OCI-LY7 (cell line): ENCODE measurements at regions not wholly inside any gene's neighbourhood (a gene's known extent, or its start where the extent isn't known, plus 50 kb on each side); places are given as distances from the start of the nearest gene placed in this dataset.

ENCODE experiments used
- BruUV-seq: library from RNA; stranded (reverse); fragments of 400-500 nt; replicated peaks from 2 replicates; lab custom pipeline; 2021; lab: Mats Ljungman, UMichigan
- CTCF ChIA-PET: fragments of 300-600 bp; sonication (Branson Sonifier 250); formaldehyde crosslinking; loops from one replicate; lab custom pipeline; 2022; ENCODE audit warnings: antibody characterized with exemption; ENCODE audit not compliant: unreplicated experiment; lab: Charles Lee
- POLR2A ChIA-PET: fragments of 300-600 bp; sonication (Branson Sonifier 250); formaldehyde crosslinking; loops from one replicate; lab custom pipeline; 2022; ENCODE audit warnings: antibody characterized with exemption; lab: Charles Lee
- DNase-seq: peaks from one replicate; pipeline ENCODE4 v3.0.0-alpha.2; 2015; ENCODE audit warnings: low spot score
- H2AFZ ChIP-seq: fragments of 200-600 bp; sonication (generic), shearing (Covaris generic); 2 replicates; pipeline ENCODE4 v1.6.1; 2014; ENCODE audit warnings: mild to moderate bottlenecking, antibody characterized with exemption, low read length, moderate library complexity
- H3K27ac ChIP-seq: fragments of 200-600 bp; sonication (generic); 2 replicates; pipeline ENCODE4 v1.5.1; 2014; ENCODE audit warnings: mixed run types, low read depth, mild to moderate bottlenecking, moderate library complexity, low read length, inconsistent platforms; ENCODE audit not compliant: poor library complexity, severe bottlenecking
- H3K36me3 ChIP-seq: fragments of 200-600 bp; sonication (generic); 2 replicates; pipeline ENCODE4 v1.6.1; 2014; ENCODE audit warnings: mild to moderate bottlenecking, antibody characterized with exemption, low read length, moderate library complexity, mixed read lengths; ENCODE audit not compliant: insufficient read depth
- H3K4me1 ChIP-seq: fragments of 200-600 bp; sonication (generic); 2 replicates; pipeline ENCODE4 v1.5.1; 2014; ENCODE audit warnings: mild to moderate bottlenecking, low read length; ENCODE audit not compliant: insufficient read depth, poor library complexity, severe bottlenecking
- H3K4me2 ChIP-seq: fragments of 200-600 bp; sonication (generic); 2 replicates; pipeline ENCODE4 v1.6.1; 2014; ENCODE audit warnings: mild to moderate bottlenecking, low read length
- H3K4me3 ChIP-seq: fragments of 200-600 bp; sonication (generic); 2 replicates; pipeline ENCODE4 v1.5.1; 2014; ENCODE audit warnings: mild to moderate bottlenecking, low read depth, low read length; ENCODE audit not compliant: poor library complexity, severe bottlenecking
- H3K79me2 ChIP-seq: fragments of 200-600 bp; sonication (generic); 2 replicates; pipeline ENCODE4 v1.6.1; 2016; ENCODE audit warnings: low read depth, mild to moderate bottlenecking, low read length, moderate library complexity, mixed read lengths; ENCODE audit not compliant: insufficient read depth
- H3K9me2 ChIP-seq: fragments of 200-600 bp; sonication (generic); 2 replicates; pipeline ENCODE4 v1.6.1; 2016; ENCODE audit warnings: mild to moderate bottlenecking, low read length, mixed read lengths; ENCODE audit not compliant: insufficient read depth
- H3K9me3 ChIP-seq: fragments of 200-600 bp; sonication (generic); 2 replicates; pipeline ENCODE4 v1.6.1; 2014; ENCODE audit warnings: mild to moderate bottlenecking, mixed run types, low read length, mixed read lengths
- H4K20me1 ChIP-seq: fragments of 200-600 bp; sonication (generic); 2 replicates; pipeline ENCODE4 v1.6.1; 2014; ENCODE audit warnings: mild to moderate bottlenecking, antibody characterized with exemption, low read length, moderate library complexity, mixed read lengths; ENCODE audit not compliant: insufficient read depth
- EZH2phosphoT487 ChIP-seq: fragments of 200-600 bp; sonication (generic); IDR thresholded peaks from 2 replicates; pipeline ENCODE4 v1.6.1; 2018; ENCODE audit warnings: low read depth, borderline replicate concordance, mild to moderate bottlenecking, mixed run types, antibody characterized with exemption, low read length, moderate library complexity, mixed read lengths
- intact Hi-C: fragments of 100-400 bp; cut with micrococcal nuclease; formaldehyde crosslinking; loops from one replicate; pipeline ENCODE4 v1.10.0; 2022; ENCODE audit not compliant: unreplicated experiment
- TF ChIP-seq, protein P1 (sequence below): fragments of 200-600 bp; sonication (generic); conservative IDR thresholded peaks from 2 replicates; pipeline ENCODE4 v1.5.1; 2014; ENCODE audit warnings: mild to moderate bottlenecking, antibody characterized with exemption, low read length, moderate library complexity, mixed read lengths

DNA sequence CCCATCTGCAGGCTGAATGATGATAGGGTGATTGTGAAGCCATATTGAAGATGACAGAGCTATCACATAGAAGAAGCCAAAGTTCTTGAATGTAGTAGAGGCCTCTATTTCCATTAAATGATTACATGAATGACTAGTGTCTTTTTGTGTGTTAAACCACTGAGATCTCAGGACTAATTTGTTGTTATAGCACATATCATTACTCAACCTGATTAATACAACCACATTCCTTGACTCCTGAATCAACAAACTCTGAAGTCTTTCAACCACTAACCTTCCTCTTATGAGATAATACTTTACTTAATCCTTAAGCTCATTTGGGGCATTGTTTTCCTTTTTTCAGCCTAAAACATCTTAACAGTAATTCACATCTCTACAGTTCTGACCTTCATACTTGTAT is 564.5 kb upstream of the ADAMTS9 start:
- no peaks in the 10 kb centered on the region for H3K4me1 ChIP-seq
- POLR2A ChIA-PET = interaction anchor here (0.7 kb wide), 1 partner anchor 579 kb away, joined by 3 read pairs; no protein-coding TSS in a partner anchor
- no peak for DNase-seq
- H3K27ac ChIP-seq = no peak overlapping the region
- H3K36me3 ChIP-seq = no peaks in the 10 kb centered on the region
- no peak overlapping the region for H3K4me2 ChIP-seq
- TF ChIP-seq EZH2phosphoT487 = no peak
- TF ChIP-seq, protein P1, sequence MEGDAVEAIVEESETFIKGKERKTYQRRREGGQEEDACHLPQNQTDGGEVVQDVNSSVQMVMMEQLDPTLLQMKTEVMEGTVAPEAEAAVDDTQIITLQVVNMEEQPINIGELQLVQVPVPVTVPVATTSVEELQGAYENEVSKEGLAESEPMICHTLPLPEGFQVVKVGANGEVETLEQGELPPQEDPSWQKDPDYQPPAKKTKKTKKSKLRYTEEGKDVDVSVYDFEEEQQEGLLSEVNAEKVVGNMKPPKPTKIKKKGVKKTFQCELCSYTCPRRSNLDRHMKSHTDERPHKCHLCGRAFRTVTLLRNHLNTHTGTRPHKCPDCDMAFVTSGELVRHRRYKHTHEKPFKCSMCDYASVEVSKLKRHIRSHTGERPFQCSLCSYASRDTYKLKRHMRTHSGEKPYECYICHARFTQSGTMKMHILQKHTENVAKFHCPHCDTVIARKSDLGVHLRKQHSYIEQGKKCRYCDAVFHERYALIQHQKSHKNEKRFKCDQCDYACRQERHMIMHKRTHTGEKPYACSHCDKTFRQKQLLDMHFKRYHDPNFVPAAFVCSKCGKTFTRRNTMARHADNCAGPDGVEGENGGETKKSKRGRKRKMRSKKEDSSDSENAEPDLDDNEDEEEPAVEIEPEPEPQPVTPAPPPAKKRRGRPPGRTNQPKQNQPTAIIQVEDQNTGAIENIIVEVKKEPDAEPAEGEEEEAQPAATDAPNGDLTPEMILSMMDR = no peak
- no peak overlapping the region for H3K4me3 ChIP-seq
- intact Hi-C loops = no loop called here
- no peaks in the 10 kb centered on the region for H3K79me2 ChIP-seq
- BruUV-seq = no TSS peak
- no peak overlapping the region for H2AFZ ChIP-seq
- no peaks in the 10 kb centered on the region for H3K9me2 ChIP-seq
- no peaks in the 10 kb centered on the region for H4K20me1 ChIP-seq
- CTCF ChIA-PET = no interaction called here
- H3K9me3 ChIP-seq = no peaks in the 10 kb centered on the region

DNA sequence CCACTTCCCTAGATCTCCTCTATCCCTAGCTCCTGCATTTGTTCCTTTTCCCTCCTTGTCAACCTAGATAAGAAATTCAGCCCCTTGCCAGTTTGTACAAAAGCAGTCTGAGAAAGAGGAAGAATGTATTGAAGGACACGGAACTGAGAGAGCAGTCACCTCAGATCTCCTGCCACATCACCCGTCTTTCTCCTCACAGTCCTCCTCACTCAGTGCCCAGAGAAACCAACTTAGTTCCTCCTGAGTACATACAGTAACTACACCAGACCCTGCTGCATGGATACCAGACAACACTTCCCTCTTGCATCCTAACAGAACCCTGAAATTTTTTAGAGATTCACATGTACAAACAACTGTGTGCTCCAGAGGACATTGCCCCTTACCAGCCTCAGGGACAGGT is 563.6 kb upstream of the ADAMTS9 start:
- no peak overlapping the region for H3K4me3 ChIP-seq
- no peaks in the 10 kb centered on the region for H3K4me1 ChIP-seq
- intact Hi-C loops = no loop called here
- ChIA-PET CTCF (no interaction called here), POLR2A (no interaction called here)
- no peak overlapping the region for H2AFZ ChIP-seq
- no peak overlapping the region for H3K4me2 ChIP-seq
- H4K20me1 ChIP-seq = no peaks in the 10 kb centered on the region
- no peak for DNase-seq
- no peaks in the 10 kb centered on the region for H3K36me3 ChIP-seq
- H3K79me2 ChIP-seq = no peaks in the 10 kb centered on the region
- H3K27ac ChIP-seq = no peak overlapping the region
- no peak for TF ChIP-seq EZH2phosphoT487
- TF ChIP-seq, protein P1 = no peak
- no peaks in the 10 kb centered on the region for H3K9me2 ChIP-seq
- BruUV-seq = no TSS peak
- no peaks in the 10 kb centered on the region for H3K9me3 ChIP-seq

DNA sequence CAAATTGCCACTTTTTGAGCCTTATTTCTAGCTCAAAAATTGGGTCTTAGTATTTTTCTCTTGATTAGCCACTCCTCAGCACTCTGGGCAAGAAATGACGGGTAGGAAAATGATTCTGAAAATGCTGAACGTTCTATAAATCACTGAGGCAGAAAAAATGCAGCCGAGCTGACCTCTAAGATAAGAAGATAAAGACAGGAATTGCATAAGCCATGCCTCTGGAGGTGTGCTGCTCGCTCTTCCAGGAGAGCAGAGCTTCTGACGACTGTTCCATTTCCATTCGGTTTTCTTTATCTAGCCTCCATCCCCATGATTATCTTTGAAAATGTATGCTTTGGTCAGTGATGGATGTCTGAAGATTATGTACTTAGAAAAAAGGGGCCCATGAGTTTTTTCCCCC is 558.8 kb upstream of the ADAMTS9 start:
- no peaks in the 10 kb centered on the region for H4K20me1 ChIP-seq
- H3K9me3 ChIP-seq = no peaks in the 10 kb centered on the region
- no peak for DNase-seq
- no peaks in the 10 kb centered on the region for H3K4me1 ChIP-seq
- BruUV-seq = no TSS peak
- no peak overlapping the region for H2AFZ ChIP-seq
- no peak overlapping the region for H3K4me2 ChIP-seq
- H3K27ac ChIP-seq = no peak overlapping the region
- CTCF ChIA-PET = no interaction called here
- H3K79me2 ChIP-seq = no peaks in the 10 kb centered on the region
- no peak overlapping the region for H3K4me3 ChIP-seq
- H3K9me2 ChIP-seq = no peaks in the 10 kb centered on the region
- H3K36me3 ChIP-seq = no peaks in the 10 kb centered on the region
- POLR2A ChIA-PET = interaction anchor here (0.7 kb wide), 1 partner anchor 19 kb away, joined by 5 read pairs; no protein-coding TSS in a partner anchor
- intact Hi-C loops = no loop called here
- TF ChIP-seq EZH2phosphoT487 = no peak
- TF ChIP-seq, protein P1 = no peak
